Mammary epithelial cell (primary cell): ENCODE measurements at regions not wholly inside any gene's neighbourhood (a gene's known extent, or its start where the extent isn't known, plus 50 kb on each side); places are given as distances from the start of the nearest gene placed in this dataset.

Experiments
- CTCF ChIP-seq, 2 donors: IDR thresholded peaks in 1 of 2; conservative IDR thresholded peaks in 1 of 2; 2 replicates each; pipeline ENCODE4 v1.5.1; 2011 to 2012; ENCODE audit warnings: inconsistent platforms in 2 of 2, low read length in 2 of 2, mild to moderate bottlenecking in 2 of 2, control low read depth in 1 of 2, low read depth in 1 of 2; ENCODE audit not compliant: insufficient read depth in 1 of 2; ENCODE audit errors: extremely low read depth in 1 of 2
- EZH2 ChIP-seq: IDR thresholded peaks from 2 replicates; pipeline ENCODE4 v1.6.1; 2012; ENCODE audit warnings: low read length, inconsistent platforms, borderline replicate concordance

- no peak for TF ChIP-seq CTCF (conservative IDR thresholded peaks at IDR 0.05 in 1 of 2, IDR thresholded peaks at IDR 0.05 in 1 of 2; ENCODE audit: extremely low read depth in 1 of 2, insufficient read depth in 1 of 2, low read depth in 1 of 2, low read length in 2 of 2)
- no peak for TF ChIP-seq EZH2
Measured at GRCh38 chr2:53460937-53461336, 306.7 kb upstream of the CHAC2 start.
